ENCODE measurements at regions not wholly inside any gene's neighbourhood (a gene's known extent, or its start where the extent isn't known, plus 50 kb on each side); places are given as distances from the start of the nearest gene placed in this dataset.

- Histone ChIP-seq H3K27me3 (ENCODE audit: control insufficient read depth in 2 of 2, insufficient read depth in 1 of 2, low read length in 1 of 2) (peaks cover 25 to 45% of the 10 kb centered on the region in 2 donors), H3K4me3 (ENCODE audit: low read length in 2 of 2) (no peak overlapping the region), H3K36me3 (ENCODE audit: control insufficient read depth in 2 of 2, insufficient read depth in 2 of 2, low read length in 1 of 2) (no peaks in the 10 kb centered on the region), H3K9me3 (ENCODE audit: control insufficient read depth in 2 of 2, insufficient read depth in 1 of 2, low read length in 1 of 2) (peaks cover 9 to 23% of the 10 kb centered on the region in 2 donors), H3K27ac (ENCODE audit: low read depth in 1 of 2, low read length in 1 of 2) (peak overlapping the region in 1 of 2 donors; percentile 46), H3K4me1 (ENCODE audit: control insufficient read depth in 2 of 2, insufficient read depth in 2 of 2, low read length in 2 of 2) (peaks cover 0 to 7% of the 10 kb centered on the region in 2 donors)
- DNase-seq (ENCODE audit: low read depth in 6 of 9, low spot score in 9 of 9), result no peak
- WGBS, result 83% methylated on average over 3 of the region's 3 CpGs
Measured at GRCh38 chr14:103205541-103205906, 82.3 kb downstream of the TNFAIP2 start.

GRCh38 chr14:103206023-103206481 is 82.8 kb downstream of the TNFAIP2 start:
- peaks cover 9 to 23% of the 10 kb centered on the region in 2 donors for H3K9me3 ChIP-seq (ENCODE audit: control insufficient read depth in 2 of 2, insufficient read depth in 1 of 2, low read length in 1 of 2)
- DNase-seq (ENCODE audit: low read depth in 6 of 9, low spot score in 9 of 9), result no peak
- WGBS, result 86% methylated on average over 4 of the region's 4 CpGs
- peaks cover 25 to 45% of the 10 kb centered on the region in 2 donors for H3K27me3 ChIP-seq (ENCODE audit: control insufficient read depth in 2 of 2, insufficient read depth in 1 of 2, low read length in 1 of 2)
- H3K4me1 ChIP-seq (ENCODE audit: control insufficient read depth in 2 of 2, insufficient read depth in 2 of 2, low read length in 2 of 2), result peaks cover 0 to 7% of the 10 kb centered on the region in 2 donors
- no peak overlapping the region for H3K4me3 ChIP-seq (ENCODE audit: low read length in 2 of 2)
- H3K36me3 ChIP-seq (ENCODE audit: control insufficient read depth in 2 of 2, insufficient read depth in 2 of 2, low read length in 1 of 2), result no peaks in the 10 kb centered on the region
- H3K27ac ChIP-seq (ENCODE audit: low read depth in 1 of 2, low read length in 1 of 2), result peak overlapping the region in 1 of 2 donors; percentile 46

- Histone ChIP-seq H3K9me3 (ENCODE audit: control insufficient read depth in 2 of 2, insufficient read depth in 1 of 2, low read length in 1 of 2) (peaks cover 9 to 23% of the 10 kb centered on the region in 2 donors), H3K36me3 (ENCODE audit: control insufficient read depth in 2 of 2, insufficient read depth in 2 of 2, low read length in 1 of 2) (no peaks in the 10 kb centered on the region), H3K27me3 (ENCODE audit: control insufficient read depth in 2 of 2, insufficient read depth in 1 of 2, low read length in 1 of 2) (peaks cover 25 to 45% of the 10 kb centered on the region in 2 donors), H3K4me3 (ENCODE audit: low read length in 2 of 2) (no peak overlapping the region), H3K27ac (ENCODE audit: low read depth in 1 of 2, low read length in 1 of 2) (peak overlapping the region; percentile 15 to 36), H3K4me1 (ENCODE audit: control insufficient read depth in 2 of 2, insufficient read depth in 2 of 2, low read length in 2 of 2) (peaks cover 0 to 7% of the 10 kb centered on the region in 2 donors)
- WGBS, result 31% methylated on average over 27 of the region's 27 CpGs
- DNase-seq (ENCODE audit: low read depth in 6 of 9, low spot score in 9 of 9), result no peak
Measured at GRCh38 chr14:103206836-103207387, 83.7 kb downstream of the TNFAIP2 start.

- WGBS, result 9% methylated on average over 80 of the region's 80 CpGs
- Histone ChIP-seq H3K4me1 (ENCODE audit: control insufficient read depth in 2 of 2, insufficient read depth in 2 of 2, low read length in 2 of 2) (peaks cover 0 to 7% of the 10 kb centered on the region in 2 donors), H3K36me3 (ENCODE audit: control insufficient read depth in 2 of 2, insufficient read depth in 2 of 2, low read length in 1 of 2) (no peaks in the 10 kb centered on the region), H3K27ac (ENCODE audit: low read depth in 1 of 2, low read length in 1 of 2) (peak overlapping the region in 1 of 2 donors; percentile 31), H3K9me3 (ENCODE audit: control insufficient read depth in 2 of 2, insufficient read depth in 1 of 2, low read length in 1 of 2) (peaks cover 9 to 23% of the 10 kb centered on the region in 2 donors), H3K4me3 (ENCODE audit: low read length in 2 of 2) (no peak overlapping the region), H3K27me3 (ENCODE audit: control insufficient read depth in 2 of 2, insufficient read depth in 1 of 2, low read length in 1 of 2) (peaks cover 25 to 45% of the 10 kb centered on the region in 2 donors)
- DNase-seq (ENCODE audit: low read depth in 6 of 9, low spot score in 9 of 9), result no peak
Measured at GRCh38 chr14:103207388-103208072, 84.3 kb downstream of the TNFAIP2 start.

- Histone ChIP-seq H3K4me3 (ENCODE audit: low read length in 2 of 2) (no peak overlapping the region), H3K36me3 (ENCODE audit: control insufficient read depth in 2 of 2, insufficient read depth in 2 of 2, low read length in 1 of 2) (no peaks in the 10 kb centered on the region), H3K9me3 (ENCODE audit: control insufficient read depth in 2 of 2, insufficient read depth in 1 of 2, low read length in 1 of 2) (peaks cover 8 to 21% of the 10 kb centered on the region in 2 donors), H3K27ac (ENCODE audit: low read depth in 1 of 2, low read length in 1 of 2) (no peak overlapping the region), H3K27me3 (ENCODE audit: control insufficient read depth in 2 of 2, insufficient read depth in 1 of 2, low read length in 1 of 2) (peaks cover 25 to 46% of the 10 kb centered on the region in 2 donors), H3K4me1 (ENCODE audit: control insufficient read depth in 2 of 2, insufficient read depth in 2 of 2, low read length in 2 of 2) (peaks cover 0 to 7% of the 10 kb centered on the region in 2 donors)
- WGBS, result 46% methylated on average over 4 of the region's 4 CpGs
- DNase-seq (ENCODE audit: low read depth in 6 of 9, low spot score in 9 of 9), result no peak
Measured at GRCh38 chr14:103209054-103209453, 85.8 kb downstream of the TNFAIP2 start.

- Histone ChIP-seq H3K9me3 (ENCODE audit: control insufficient read depth in 2 of 2, insufficient read depth in 1 of 2, low read length in 1 of 2) (peaks cover 5 to 17% of the 10 kb centered on the region in 2 donors), H3K4me1 (ENCODE audit: control insufficient read depth in 2 of 2, insufficient read depth in 2 of 2, low read length in 2 of 2) (peaks cover 0 to 7% of the 10 kb centered on the region in 2 donors), H3K27ac (ENCODE audit: low read depth in 1 of 2, low read length in 1 of 2) (no peak overlapping the region), H3K27me3 (ENCODE audit: control insufficient read depth in 2 of 2, insufficient read depth in 1 of 2, low read length in 1 of 2) (peaks cover 25 to 46% of the 10 kb centered on the region in 2 donors), H3K36me3 (ENCODE audit: control insufficient read depth in 2 of 2, insufficient read depth in 2 of 2, low read length in 1 of 2) (no peaks in the 10 kb centered on the region), H3K4me3 (ENCODE audit: low read length in 2 of 2) (no peak overlapping the region)
- WGBS, result 90% methylated on average over 3 of the region's 3 CpGs
- no peak for DNase-seq (ENCODE audit: low read depth in 6 of 9, low spot score in 9 of 9)
Measured at GRCh38 chr14:103209506-103209905, 86.2 kb downstream of the TNFAIP2 start.

- Histone ChIP-seq H3K27me3 (ENCODE audit: control insufficient read depth in 2 of 2, insufficient read depth in 1 of 2, low read length in 1 of 2) (peaks cover 7 to 34% of the 10 kb centered on the region in 2 donors), H3K27ac (ENCODE audit: low read depth in 1 of 2, low read length in 1 of 2) (no peak overlapping the region), H3K4me1 (ENCODE audit: control insufficient read depth in 2 of 2, insufficient read depth in 2 of 2, low read length in 2 of 2) (peaks cover 0 to 4% of the 10 kb centered on the region in 2 donors), H3K4me3 (ENCODE audit: low read length in 2 of 2) (no peak overlapping the region), H3K9me3 (ENCODE audit: control insufficient read depth in 2 of 2, insufficient read depth in 1 of 2, low read length in 1 of 2) (no peaks in the 10 kb centered on the region), H3K36me3 (ENCODE audit: control insufficient read depth in 2 of 2, insufficient read depth in 2 of 2, low read length in 1 of 2) (no peaks in the 10 kb centered on the region)
- 89% methylated on average over 2 of the region's 2 CpGs for WGBS
- no peak for DNase-seq (ENCODE audit: low read depth in 6 of 9, low spot score in 9 of 9)
Measured at GRCh38 chr14:103213331-103213730, 90.1 kb downstream of the TNFAIP2 start.

GRCh38 chr14:103214461-103214958 is 91.2 kb downstream of the TNFAIP2 start:
- WGBS, result 83% methylated on average over 14 of the region's 14 CpGs
- peaks cover 12 to 35% of the 10 kb centered on the region in 2 donors for H3K27me3 ChIP-seq (ENCODE audit: control insufficient read depth in 2 of 2, insufficient read depth in 1 of 2, low read length in 1 of 2)
- no peaks in the 10 kb centered on the region for H3K9me3 ChIP-seq (ENCODE audit: control insufficient read depth in 2 of 2, insufficient read depth in 1 of 2, low read length in 1 of 2)
- H3K4me1 ChIP-seq (ENCODE audit: control insufficient read depth in 2 of 2, insufficient read depth in 2 of 2, low read length in 2 of 2), result peaks cover 0 to under 1% of the 10 kb centered on the region in 2 donors
- DNase-seq (ENCODE audit: low read depth in 6 of 9, low spot score in 9 of 9), result no peak
- no peak overlapping the region for H3K4me3 ChIP-seq (ENCODE audit: low read length in 2 of 2)
- H3K36me3 ChIP-seq (ENCODE audit: control insufficient read depth in 2 of 2, insufficient read depth in 2 of 2, low read length in 1 of 2), result no peaks in the 10 kb centered on the region
- H3K27ac ChIP-seq (ENCODE audit: low read depth in 1 of 2, low read length in 1 of 2), result no peak overlapping the region

- 92% methylated on average over 10 of the region's 10 CpGs for WGBS
- H3K4me3 ChIP-seq (ENCODE audit: low read length in 2 of 2), result no peak overlapping the region
- peaks cover 0 to 4% of the 10 kb centered on the region in 2 donors for H3K9me3 ChIP-seq (ENCODE audit: control insufficient read depth in 2 of 2, insufficient read depth in 1 of 2, low read length in 1 of 2)
- H3K4me1 ChIP-seq (ENCODE audit: control insufficient read depth in 2 of 2, insufficient read depth in 2 of 2, low read length in 2 of 2), result no peaks in the 10 kb centered on the region
- peaks cover 30 to 48% of the 10 kb centered on the region in 2 donors for H3K27me3 ChIP-seq (ENCODE audit: control insufficient read depth in 2 of 2, insufficient read depth in 1 of 2, low read length in 1 of 2)
- no peak for DNase-seq (ENCODE audit: low read depth in 6 of 9, low spot score in 9 of 9)
- H3K27ac ChIP-seq (ENCODE audit: low read depth in 1 of 2, low read length in 1 of 2), result no peak overlapping the region
- H3K36me3 ChIP-seq (ENCODE audit: control insufficient read depth in 2 of 2, insufficient read depth in 2 of 2, low read length in 1 of 2), result no peaks in the 10 kb centered on the region
Measured at GRCh38 chr14:103216399-103216798, 93.1 kb downstream of the TNFAIP2 start.
